Adrenal gland (tissue), 9 donors: ENCODE measurements at regions not wholly inside any gene's neighbourhood (a gene's known extent, or its start where the extent isn't known, plus 50 kb on each side); places are given as distances from the start of the nearest gene placed in this dataset.

Source experiments
- DNase-seq, 7 donors: peaks; one replicate each; pipeline ENCODE4 v3.0.0-alpha.2; 2019 to 2020
- H3K27ac ChIP-seq, 5 donors: fragments of 200-600 bp; sonication (generic) in 4 of 5; 1 replicate in 3 of 5; 2 replicates in 2 of 5; pipeline versions ENCODE4 v1.5.1 to v1.8.0; 2016 to 2020; ENCODE audit warnings: mild to moderate bottlenecking in 1 of 5
- H3K27me3 ChIP-seq: fragments of 200-600 bp; 2 replicates; pipeline ENCODE4 v1.8.0; 2021
- H3K36me3 ChIP-seq, 2 donors: fragments of 200-600 bp; replicated peaks in 1 of 2; 1 replicate in 1 of 2; 2 replicates in 1 of 2; pipeline versions ENCODE4 v1.5.1 to v1.8.0; 2018 to 2022
- H3K4me1 ChIP-seq, 2 donors: fragments of 200-600 bp; replicated peaks in 1 of 2; 1 replicate in 1 of 2; 2 replicates in 1 of 2; pipeline versions ENCODE4 v1.5.1 to v1.8.0; 2018 to 2021
- H3K4me3 ChIP-seq, 4 donors: fragments of 200-600 bp; sonication (generic) in 3 of 4; one replicate each; pipeline ENCODE4 v1.5.1; 2016 to 2018
- H3K9me3 ChIP-seq, 3 donors: fragments of 200-600 bp; sonication (generic) in 1 of 3; replicated peaks in 1 of 3; 1 replicate in 2 of 3; 2 replicates in 1 of 3; pipeline versions ENCODE4 v1.5.1 to v1.8.0; 2016 to 2021
- CTCF ChIP-seq, 6 experiments: fragments of 450-650 bp in 4 of 6; fragments of 200-600 bp in 2 of 6; sonication (generic) in 1 of 6; IDR thresholded peaks; 1 replicate in 5 of 6; 2 replicates in 1 of 6; pipeline versions ENCODE4 v1.5.1 to v1.8.0; 2016 to 2021; ENCODE audit warnings: antibody characterized with exemption in 6 of 6, mild to moderate bottlenecking in 2 of 6, moderate library complexity in 1 of 6
- POLR2A ChIP-seq, 2 donors: fragments of 450-650 bp; IDR thresholded peaks; one replicate each; pipeline ENCODE4 v1.6.1; 2017; ENCODE audit warnings: antibody characterized with exemption in 2 of 2, mild to moderate bottlenecking in 2 of 2, moderate library complexity in 1 of 2
- WGBS, 4 donors: extraction: QIAGEN DNeasy Blood & Tissue Kit in 2 of 4; methylation state at CpG; one replicate each; pipeline versions ENCODE4 v1.1.5 to v1.1.7; 2013 to 2017; 5-methylcytosine and 5-hydroxymethylcytosine counted together
- intact Hi-C, 2 donors: fragments of 100-400 bp; cut with DNase I; formaldehyde crosslinking; loops; one replicate each; pipeline versions ENCODE4 v1.14.1 to v1.15.0; 2022 to 2023
- donor health status: healthy with polysubstance abuse.
- donor health status: Bipolar disorder and iron deficiency.
- donor health status: DM: yes; HTN: yes; CAD: no.
- donor health status: DM: no; HTN: no; CAD: no.
- donor health status: DM: no; HTN: no; CAD: no.

GRCh38 chr20:24834310-24834709, 114.8 kb upstream of the CST7 start:
- TF ChIP-seq CTCF (IDR thresholded peaks at IDR 0.05) (no peak), POLR2A (IDR thresholded peaks at IDR 0.05) (no peak)
- H3K36me3 ChIP-seq: no peaks in the 10 kb centered on the region
- no peak overlapping the region for H3K4me3 ChIP-seq
- H3K4me1 ChIP-seq: no peaks in the 10 kb centered on the region
- H3K9me3 ChIP-seq: no peaks in the 10 kb centered on the region
- no peak for DNase-seq
- 93 to 100% (median 94%) methylated on average over 1 of the region's 1 CpG for WGBS, 4 donors
- intact Hi-C loops: no loop called here
- no peak overlapping the region for H3K27ac ChIP-seq
- H3K27me3 ChIP-seq: no peaks in the 10 kb centered on the region

DNA sequence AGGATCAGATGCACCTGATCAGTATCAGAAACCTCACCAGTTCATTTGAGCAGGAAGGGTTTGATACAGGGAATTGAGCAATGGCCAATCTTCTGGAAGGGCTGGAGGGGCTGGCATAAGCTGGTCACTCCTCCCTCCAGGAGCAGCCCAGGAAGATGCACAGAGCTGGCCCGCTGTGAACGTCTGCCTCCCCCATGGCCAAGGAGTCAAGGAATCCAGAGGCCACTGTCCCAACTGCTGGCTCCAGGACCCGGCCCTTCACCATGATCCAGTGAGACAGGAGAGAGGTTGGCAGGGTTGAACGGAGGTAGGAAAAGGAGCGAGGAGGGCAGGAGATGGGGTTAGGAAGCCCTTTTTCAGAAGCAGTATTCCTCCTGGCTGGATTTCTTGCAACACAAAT, 113.9 kb upstream of the CST7 start:
- no peaks in the 10 kb centered on the region for H3K27me3 ChIP-seq
- DNase-seq: no peak
- WGBS, 4 donors: 82 to 88% (median 85%) methylated on average over 4 to 5 of the region's 5 CpGs
- no peak overlapping the region for H3K27ac ChIP-seq
- H3K36me3 ChIP-seq: no peaks in the 10 kb centered on the region
- H3K4me3 ChIP-seq: no peak overlapping the region
- H3K9me3 ChIP-seq: no peaks in the 10 kb centered on the region
- intact Hi-C loops: no loop called here
- no peak for TF ChIP-seq CTCF (IDR thresholded peaks at IDR 0.05)
- TF ChIP-seq POLR2A (IDR thresholded peaks at IDR 0.05): no peak
- H3K4me1 ChIP-seq: no peaks in the 10 kb centered on the region

GRCh38 chr20:24836041-24836533, 113.0 kb upstream of the CST7 start:
- H3K36me3 ChIP-seq: no peaks in the 10 kb centered on the region
- H3K4me3 ChIP-seq: no peak overlapping the region
- no peak overlapping the region for H3K27ac ChIP-seq
- no peak for DNase-seq
- TF ChIP-seq POLR2A (IDR thresholded peaks at IDR 0.05): no peak
- no peak for TF ChIP-seq CTCF (IDR thresholded peaks at IDR 0.05)
- no peaks in the 10 kb centered on the region for H3K9me3 ChIP-seq
- no peaks in the 10 kb centered on the region for H3K27me3 ChIP-seq
- intact Hi-C loops: no loop called here
- no peaks in the 10 kb centered on the region for H3K4me1 ChIP-seq
- 72 to 90% (median 83%) methylated on average over 3 of the region's 3 CpGs for WGBS, 4 donors

DNA sequence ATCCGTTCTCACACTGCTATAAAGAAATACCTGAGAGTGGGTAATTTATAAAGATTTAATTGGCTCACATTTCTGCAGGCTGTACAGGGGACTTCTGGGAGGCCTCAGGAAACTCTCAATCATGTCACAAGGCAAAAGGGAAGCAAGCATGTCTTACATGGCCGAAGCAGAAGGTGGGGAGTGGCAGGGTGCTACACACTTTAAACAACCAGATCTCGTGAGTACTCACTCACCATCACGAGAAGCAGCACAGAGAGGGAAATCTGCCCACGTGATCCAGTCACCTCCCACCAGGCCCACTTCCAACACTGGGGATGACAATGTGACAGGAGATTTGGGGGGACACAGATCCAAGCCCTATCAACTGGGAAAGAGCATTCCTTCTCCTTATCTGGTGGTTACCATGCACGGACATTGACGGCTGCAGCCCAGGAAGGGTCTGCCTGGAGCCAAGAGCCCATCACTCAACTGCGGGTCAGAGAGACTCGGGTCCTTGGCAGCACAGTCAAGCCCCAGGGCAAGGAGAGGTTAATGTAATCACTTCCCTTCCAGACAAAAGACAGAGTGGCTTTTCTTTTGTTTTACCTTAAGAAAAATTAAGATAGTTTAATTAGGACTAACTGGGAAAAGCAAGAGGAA, 112.3 kb upstream of the CST7 start:
- Histone ChIP-seq H3K27me3 (no peaks in the 10 kb centered on the region), H3K4me3 (no peak overlapping the region), H3K27ac (no peak overlapping the region), H3K9me3 (no peaks in the 10 kb centered on the region), H3K4me1 (no peaks in the 10 kb centered on the region), H3K36me3 (no peaks in the 10 kb centered on the region)
- DNase-seq: no peak
- intact Hi-C loops: no loop called here
- TF ChIP-seq POLR2A (IDR thresholded peaks at IDR 0.05) (no peak), CTCF (IDR thresholded peaks at IDR 0.05) (no peak)
- WGBS, 4 donors: 65 to 75% (median 70%) methylated on average over 3 to 9 of the region's 9 CpGs
